ENCODE measurements at regions not wholly inside any gene's neighbourhood (a gene's known extent, or its start where the extent isn't known, plus 50 kb on each side); places are given as distances from the start of the nearest gene placed in this dataset.
"Not testable (repeated sequence)": the region's sequence is repeated elsewhere in the genome, so short reads cannot be mapped to it uniquely, and the experiment has no call there.

DNA sequence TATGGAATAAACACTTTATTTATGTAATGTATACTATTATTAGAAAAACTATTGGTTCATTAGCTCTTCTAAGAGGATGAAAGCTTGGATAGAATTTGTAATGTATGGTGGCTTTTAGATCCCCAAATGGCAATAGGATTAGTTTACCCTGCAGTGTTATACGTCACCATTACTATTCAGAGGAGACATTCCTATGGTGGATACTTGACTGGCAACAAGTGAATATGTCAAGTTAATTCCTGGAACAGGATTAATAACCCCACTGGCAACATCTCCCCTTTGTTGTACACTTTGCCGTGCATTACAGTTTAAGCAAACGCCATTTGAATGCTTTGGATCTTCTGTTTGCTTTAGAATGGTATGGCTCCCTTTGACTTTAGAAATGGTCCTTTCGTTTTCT lies 420.3 kb downstream of the FAM47B start:
- FAIRE-seq: no peak

DNA sequence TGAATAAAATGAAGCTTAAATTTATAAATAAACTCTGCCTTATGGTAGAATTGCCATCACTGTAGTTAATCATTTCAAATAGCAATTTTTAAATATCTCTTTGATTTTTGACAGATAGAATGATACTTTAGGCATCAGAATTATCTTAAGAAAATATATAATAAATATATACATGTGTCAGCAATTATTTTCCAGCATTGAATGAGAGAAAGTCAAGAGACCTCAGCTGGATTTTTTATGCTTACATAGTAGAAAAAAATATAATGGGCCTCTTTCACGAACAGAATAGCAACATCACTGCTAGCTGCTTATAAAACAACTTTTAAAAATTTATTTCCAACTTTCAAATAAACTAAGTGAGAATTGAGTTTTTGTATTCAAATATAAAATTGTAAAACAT lies 424.0 kb upstream of the MAGEB16 start:
- no peaks in the 10 kb centered on the region for H3K4me1 ChIP-seq (ENCODE audit: control insufficient read depth in 2 of 3, insufficient read depth in 2 of 3, low read depth in 1 of 3, low read length in 3 of 3)
- H3K4me3 ChIP-seq (ENCODE audit: low read length in 3 of 3): no peak overlapping the region
- H3K27ac ChIP-seq (ENCODE audit: low read depth in 2 of 2, low read length in 2 of 2): no peak overlapping the region
- no peak for TF ChIP-seq CTCF (IDR thresholded peaks at IDR 0.05; ENCODE audit: borderline replicate concordance, extremely low read depth, insufficient read depth)
- H3K27me3 ChIP-seq (ENCODE audit: control insufficient read depth, insufficient read depth, low read length): no peaks in the 10 kb centered on the region
- intact Hi-C loops (cut with DNase I): no loop called here
- H3K36me3 ChIP-seq (ENCODE audit: control insufficient read depth in 2 of 3, insufficient read depth in 3 of 3, low read length in 3 of 3): no peaks in the 10 kb centered on the region
- FAIRE-seq: peak; percentile 73
- H3K9ac ChIP-seq (ENCODE audit: low read length in 3 of 3): no peak overlapping the region
- DNase-seq: no peak
- H3K9me3 ChIP-seq (ENCODE audit: control insufficient read depth in 2 of 3, insufficient read depth in 1 of 3, low read length in 3 of 3): no peaks in the 10 kb centered on the region

More for the DNA sequence above, 420.3 kb downstream of the FAM47B start:
- Histone ChIP-seq H3K4me1 (ENCODE audit: control insufficient read depth in 2 of 3, insufficient read depth in 2 of 3, low read depth in 1 of 3, low read length in 3 of 3) (no peaks in the 10 kb centered on the region), H3K27ac (ENCODE audit: low read depth in 2 of 2, low read length in 2 of 2) (no peak overlapping the region), H3K9me3 (ENCODE audit: control insufficient read depth in 2 of 3, insufficient read depth in 1 of 3, low read length in 3 of 3) (no peaks in the 10 kb centered on the region), H3K4me3 (ENCODE audit: low read length in 3 of 3) (no peak overlapping the region), H3K27me3 (ENCODE audit: control insufficient read depth, insufficient read depth, low read length) (no peaks in the 10 kb centered on the region), H3K9ac (ENCODE audit: low read length in 3 of 3) (no peak overlapping the region), H3K36me3 (ENCODE audit: control insufficient read depth in 2 of 3, insufficient read depth in 3 of 3, low read length in 3 of 3) (no peaks in the 10 kb centered on the region)
- intact Hi-C loops (cut with DNase I): no loop called here
- no peak for DNase-seq
- no peak for TF ChIP-seq CTCF (IDR thresholded peaks at IDR 0.05; ENCODE audit: borderline replicate concordance, extremely low read depth, insufficient read depth)

GRCh38 chrX:35380808-35381700 lies 417.1 kb upstream of the MAGEB16 start:
- no peaks in the 10 kb centered on the region for H3K4me1 ChIP-seq (ENCODE audit: control insufficient read depth in 2 of 3, insufficient read depth in 2 of 3, low read depth in 1 of 3, low read length in 3 of 3)
- intact Hi-C loops (cut with DNase I): no loop called here
- H3K9ac ChIP-seq (ENCODE audit: low read length in 3 of 3): no peak overlapping the region
- H3K36me3 ChIP-seq (ENCODE audit: control insufficient read depth in 2 of 3, insufficient read depth in 3 of 3, low read length in 3 of 3): no peaks in the 10 kb centered on the region
- TF ChIP-seq CTCF (IDR thresholded peaks at IDR 0.05; ENCODE audit: borderline replicate concordance, extremely low read depth, insufficient read depth): peak; percentile 56
- no peaks in the 10 kb centered on the region for H3K27me3 ChIP-seq (ENCODE audit: control insufficient read depth, insufficient read depth, low read length)
- no peaks in the 10 kb centered on the region for H3K9me3 ChIP-seq (ENCODE audit: control insufficient read depth in 2 of 3, insufficient read depth in 1 of 3, low read length in 3 of 3)
- H3K27ac ChIP-seq (ENCODE audit: low read depth in 2 of 2, low read length in 2 of 2): no peak overlapping the region
- peak in 1 of 5 donors; percentile 4 for DNase-seq
- FAIRE-seq: peak; percentile 47
- H3K4me3 ChIP-seq (ENCODE audit: low read length in 3 of 3): no peak overlapping the region

DNA sequence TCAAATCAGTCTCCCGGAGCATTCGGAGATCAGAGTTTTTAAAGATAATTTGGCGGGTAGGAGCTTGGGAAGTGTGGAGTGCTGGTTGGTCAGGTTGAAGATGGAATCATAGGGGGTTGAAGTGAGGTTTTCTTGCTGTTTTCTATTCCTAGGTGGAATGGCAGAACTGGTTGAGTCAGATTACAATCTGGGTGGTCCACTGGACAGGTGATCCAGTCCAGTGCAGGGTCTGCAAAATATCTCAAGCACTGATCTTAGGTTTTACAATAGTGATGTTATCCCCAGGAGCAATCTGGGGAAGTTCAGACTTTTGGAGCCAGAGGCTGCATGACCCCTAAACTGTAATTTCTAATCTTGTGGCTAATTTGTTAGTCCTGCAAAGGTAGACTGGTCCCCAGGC lies 416.4 kb upstream of the MAGEB16 start:
- intact Hi-C loops (cut with DNase I); FAIRE-seq; H3K27ac ChIP-seq (ENCODE audit: low read depth in 2 of 2, low read length in 2 of 2); H3K9me3 ChIP-seq (ENCODE audit: control insufficient read depth in 2 of 3, insufficient read depth in 1 of 3, low read length in 3 of 3); DNase-seq; H3K4me3 ChIP-seq (ENCODE audit: low read length in 3 of 3); H3K4me1 ChIP-seq (ENCODE audit: control insufficient read depth in 2 of 3, insufficient read depth in 2 of 3, low read depth in 1 of 3, low read length in 3 of 3); H3K27me3 ChIP-seq (ENCODE audit: control insufficient read depth, insufficient read depth, low read length); H3K9ac ChIP-seq (ENCODE audit: low read length in 3 of 3); H3K36me3 ChIP-seq (ENCODE audit: control insufficient read depth in 2 of 3, insufficient read depth in 3 of 3, low read length in 3 of 3): not testable (repeated sequence)
